Activated gamma-delta T cell treated with Interleukin-2 at 50 U/mL for 16 hours (primary cell): ENCODE measurements at regions not wholly inside any gene's neighbourhood (a gene's known extent, or its start where the extent isn't known, plus 50 kb on each side); places are given as distances from the start of the nearest gene placed in this dataset.
"Not testable (repeated sequence)": the region's sequence is repeated elsewhere in the genome, so short reads cannot be mapped to it uniquely, and the experiment has no call there.

ENCODE experiments used
- DNase-seq: peaks from one replicate; pipeline ENCODE4 v3.0.0-alpha.2; 2020

DNA sequence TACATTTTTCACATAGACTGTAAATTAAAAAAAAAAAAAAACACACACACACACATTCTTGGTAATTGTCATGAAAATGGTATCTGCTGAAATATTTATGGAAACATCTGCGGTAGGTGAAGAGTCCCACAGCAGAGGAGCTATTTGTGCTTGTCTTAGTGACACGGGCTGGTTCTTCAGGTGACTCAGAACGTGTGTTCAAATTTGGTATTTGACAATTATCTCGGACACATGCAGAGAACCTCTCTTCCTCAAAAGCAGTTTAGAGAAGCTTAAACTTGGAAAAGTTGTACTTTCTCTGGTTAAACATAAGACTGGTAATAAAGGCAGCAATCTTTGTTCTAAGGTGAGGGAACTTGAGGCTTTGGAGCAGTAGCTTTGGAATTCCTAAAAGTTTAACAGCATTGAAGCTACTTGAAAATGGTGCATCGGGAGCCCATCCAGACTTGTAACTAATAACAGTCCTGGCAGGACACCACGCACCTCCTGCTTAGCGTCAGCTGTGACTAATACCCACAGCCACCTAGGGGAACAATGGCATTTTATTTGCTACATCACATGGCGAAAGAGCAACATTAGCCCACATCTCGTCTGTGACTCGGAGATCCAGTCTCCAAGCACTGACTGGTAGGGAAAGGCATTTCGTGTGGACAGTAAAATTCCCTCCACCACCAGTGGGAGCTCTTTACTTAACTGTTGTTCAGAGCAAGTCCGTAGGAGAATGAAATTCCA, 1505.1 kb upstream of the SLC10A2 start:
- no peak for DNase-seq

DNA sequence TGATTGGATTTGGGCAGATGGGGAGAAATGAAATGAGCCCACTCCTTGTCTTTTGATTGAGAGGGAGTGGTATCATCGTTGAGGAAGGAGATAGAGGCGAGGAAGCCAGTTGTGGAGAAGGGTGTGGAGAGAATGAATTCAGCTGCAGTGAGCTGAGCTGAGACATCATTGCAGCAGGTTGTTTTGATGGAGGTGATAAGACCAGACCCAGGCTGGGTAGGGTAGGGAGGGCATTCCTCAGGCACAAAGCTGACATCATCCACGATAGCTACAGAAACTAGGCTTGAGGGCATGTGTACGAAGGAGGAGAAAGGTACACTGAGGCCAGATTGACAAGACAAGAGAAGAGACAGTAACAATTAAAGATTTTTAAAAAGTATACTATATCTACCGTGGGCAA, 1500.9 kb upstream of the SLC10A2 start:
- no peak for DNase-seq

DNA sequence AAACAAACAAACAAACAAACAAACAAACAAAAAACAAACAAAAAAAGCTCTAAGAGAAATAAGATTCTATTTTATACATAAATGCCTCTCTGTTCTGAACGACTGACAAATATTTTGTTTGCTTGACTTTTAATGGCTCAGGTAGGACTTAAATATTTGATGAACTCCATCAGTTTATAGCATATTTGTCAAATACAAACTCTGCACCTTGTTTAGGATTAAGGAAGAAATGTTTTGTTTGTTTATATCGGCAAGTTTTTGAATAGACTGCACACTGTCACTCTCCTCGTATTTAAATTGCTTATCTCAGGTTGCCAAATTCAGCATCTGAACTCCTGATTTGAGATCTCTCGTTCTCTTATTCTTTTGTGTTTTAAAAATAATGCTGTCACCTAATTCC, 1499.7 kb upstream of the SLC10A2 start:
- DNase-seq: no peak

DNA sequence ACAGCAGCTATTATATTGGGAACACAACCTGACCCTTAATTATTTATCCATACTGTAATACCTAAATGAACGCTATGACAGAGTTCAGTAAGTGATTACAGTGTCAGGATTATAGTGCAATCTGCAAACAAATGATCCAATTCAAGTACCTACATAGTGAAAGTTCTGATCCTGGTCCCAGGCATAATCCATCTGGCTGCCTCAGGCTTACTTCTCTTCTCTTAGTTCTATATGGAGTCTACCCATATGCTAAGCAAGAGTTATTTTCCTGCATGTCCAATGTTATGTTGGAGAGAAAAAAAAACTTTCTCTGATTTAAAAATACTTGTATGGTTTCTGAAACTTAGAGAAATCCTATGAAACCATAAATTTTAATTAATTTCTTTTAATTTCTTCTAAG, 1487.7 kb upstream of the SLC10A2 start:
- no peak for DNase-seq

DNA sequence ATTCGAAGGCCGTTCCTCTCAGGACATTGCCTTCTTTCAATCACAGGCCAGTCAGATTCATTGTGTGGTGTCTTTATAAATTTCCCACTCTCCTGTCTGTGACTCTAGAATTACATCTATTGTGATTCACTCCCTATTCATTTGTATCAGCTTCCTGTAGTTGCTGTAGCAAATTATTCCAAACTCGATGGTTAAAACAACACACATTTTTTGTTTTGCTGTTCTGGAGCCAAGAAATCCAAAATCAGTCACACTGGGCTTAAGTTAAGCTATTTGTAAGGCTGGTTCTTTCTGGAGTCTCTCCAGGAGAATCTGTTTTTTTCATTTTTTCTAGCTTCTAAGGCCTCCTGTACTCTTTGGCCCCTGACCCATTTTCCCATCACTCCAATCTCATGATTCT, 1487.0 kb upstream of the SLC10A2 start:
- no peak for DNase-seq

DNA sequence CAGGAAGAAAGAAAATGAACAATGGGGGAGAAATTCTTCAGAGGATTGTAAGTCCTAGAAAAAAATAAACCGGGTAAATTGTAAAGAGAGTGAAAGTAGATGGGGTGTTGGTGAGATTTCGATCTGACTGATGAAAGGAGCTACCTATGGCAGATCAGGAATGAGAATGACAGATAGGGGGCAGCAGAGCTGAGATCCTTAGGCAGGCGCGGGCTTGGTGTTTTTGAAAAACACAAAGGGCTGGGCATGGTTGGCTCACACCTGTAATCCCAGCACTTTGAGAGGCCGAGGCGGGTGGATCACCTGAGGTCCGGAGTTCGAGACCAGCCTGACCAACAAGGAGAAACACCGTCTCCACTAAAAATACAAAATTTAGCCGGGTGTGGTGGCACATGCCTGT, 1468.6 kb upstream of the SLC10A2 start:
- no peak for DNase-seq

DNA sequence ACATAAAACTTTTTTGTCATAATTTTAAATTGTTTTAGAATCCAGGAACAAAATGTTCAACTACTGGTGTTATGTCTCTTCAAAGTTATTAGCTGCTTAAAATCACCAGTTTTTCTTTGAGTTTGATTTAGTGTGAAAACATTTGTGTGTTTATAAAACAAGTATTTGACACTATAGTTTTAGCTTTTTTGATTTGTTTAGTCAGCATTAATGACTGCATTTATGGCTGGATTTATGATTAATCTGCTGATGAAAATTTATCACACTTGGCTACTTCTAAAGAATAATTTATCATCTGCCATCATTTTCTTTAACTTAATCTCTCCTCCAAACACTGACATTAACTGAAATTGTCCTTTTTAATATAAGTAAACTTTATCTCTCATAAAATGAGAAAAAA, 1465.9 kb upstream of the SLC10A2 start:
- DNase-seq: no peak

DNA sequence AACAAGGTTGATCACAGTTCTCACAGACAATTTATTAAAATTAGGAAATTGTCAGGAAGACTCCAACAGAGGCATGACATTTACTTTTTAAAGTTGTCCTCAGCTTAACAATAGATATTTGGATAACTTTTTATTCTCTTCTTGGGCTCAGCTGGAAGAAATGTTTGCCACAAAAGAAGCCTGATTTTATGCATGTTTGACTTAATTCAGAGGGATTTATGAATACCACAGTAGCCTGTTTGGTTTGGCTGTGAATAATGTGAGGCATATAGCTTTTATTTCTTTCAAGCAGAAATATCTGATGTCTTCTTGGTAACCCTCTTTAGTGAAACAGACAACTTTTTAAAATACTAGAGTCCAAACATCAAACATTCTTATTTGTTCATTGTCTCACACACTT, 1464.5 kb upstream of the SLC10A2 start:
- DNase-seq: no peak

DNA sequence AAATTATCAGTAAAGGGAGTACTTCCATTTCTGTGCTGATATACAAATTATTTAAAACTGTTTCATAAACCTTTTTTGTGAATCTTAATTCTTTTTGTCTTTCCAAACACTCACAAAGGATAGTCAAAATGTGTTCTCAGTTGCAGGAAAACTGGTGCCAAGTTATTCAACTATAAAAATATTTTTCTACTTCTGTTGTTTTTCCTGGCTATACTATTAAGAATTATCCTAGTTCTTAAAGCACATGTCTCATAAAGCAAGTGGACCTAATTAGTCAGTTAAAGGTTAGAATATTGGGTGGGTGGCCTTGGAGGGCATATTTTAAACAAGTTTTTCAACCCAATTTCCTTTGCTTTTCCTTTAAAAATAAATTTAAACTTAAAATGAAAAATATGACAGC, 1460.3 kb upstream of the SLC10A2 start:
- DNase-seq: no peak

DNA sequence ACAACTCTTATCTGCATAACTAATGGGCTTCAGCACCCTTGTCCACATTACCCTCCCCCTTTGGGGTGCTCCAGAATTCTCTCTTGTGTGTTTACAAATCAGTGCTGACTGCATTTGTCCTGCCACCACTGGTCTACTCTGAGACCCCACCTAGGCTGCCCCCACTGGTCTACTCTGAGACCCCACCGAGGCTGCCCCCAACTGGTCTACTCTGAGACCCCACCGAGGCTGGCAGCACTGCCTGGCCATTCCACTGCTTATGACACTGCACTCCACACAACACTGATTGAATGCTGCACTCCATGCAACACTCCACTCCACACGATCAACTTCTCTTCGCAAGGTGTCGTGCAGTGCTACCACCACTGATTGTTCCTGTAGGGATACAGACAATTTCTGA, 1459.2 kb upstream of the SLC10A2 start:
- no peak for DNase-seq

DNA sequence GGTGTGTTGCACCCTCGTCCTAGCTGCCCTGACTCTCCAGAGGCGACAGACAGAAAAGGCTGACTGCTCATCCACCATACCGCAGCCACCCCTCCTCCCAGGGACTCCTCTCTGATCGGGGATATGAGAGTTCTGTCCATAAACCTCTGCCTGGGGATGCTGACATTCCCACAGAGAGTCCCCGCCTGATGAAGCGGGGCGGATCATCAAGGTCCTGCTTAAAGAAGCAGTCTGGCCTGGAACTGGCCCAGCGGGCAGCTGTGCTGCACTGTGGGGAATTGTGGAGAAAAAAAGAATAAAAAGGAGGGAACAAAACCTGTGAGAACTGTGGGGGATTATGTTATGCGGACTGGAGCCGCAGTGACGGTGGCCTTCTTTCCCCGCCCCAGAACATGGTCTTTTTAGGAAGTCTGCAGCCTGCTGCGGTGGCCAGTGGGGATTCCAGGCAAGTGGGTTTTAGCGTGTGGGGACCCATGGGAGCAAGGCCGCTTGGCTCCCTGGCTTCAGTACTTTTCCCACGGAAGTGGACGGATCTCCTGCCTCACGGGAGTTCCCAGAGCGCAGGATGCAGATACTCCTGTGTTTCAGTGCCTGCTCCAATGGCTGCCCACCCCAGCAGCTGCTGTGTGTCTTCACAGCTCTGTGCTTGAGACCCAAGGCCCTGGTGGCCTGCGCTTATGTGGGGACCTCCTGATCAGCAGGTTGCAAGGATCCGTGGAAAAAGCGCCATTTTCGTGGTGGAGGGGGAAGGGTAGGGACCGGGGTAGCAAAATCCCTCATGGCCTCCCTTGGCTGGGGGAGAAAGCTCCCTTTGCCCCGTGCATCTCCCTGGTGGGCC, 1456.2 kb upstream of the SLC10A2 start:
- no peak for DNase-seq

DNA sequence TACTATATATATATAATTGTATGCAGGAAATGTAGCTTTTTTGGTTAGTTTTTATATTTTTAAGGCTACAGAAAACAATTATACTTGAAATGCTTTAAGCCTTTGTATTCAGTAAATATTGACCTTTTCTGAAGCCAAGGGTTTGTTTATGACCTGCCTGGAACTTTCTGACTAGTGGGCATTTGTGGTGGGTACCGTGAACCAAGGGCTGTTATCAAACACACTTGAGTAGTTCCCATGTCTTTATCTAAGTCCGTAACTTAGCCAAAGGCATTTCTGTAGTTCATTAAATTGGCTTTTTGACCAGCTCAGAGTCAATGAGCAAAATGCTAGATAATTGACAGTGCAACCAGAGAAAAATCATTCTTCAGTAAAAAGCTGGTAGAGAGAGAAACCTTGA, 1444.2 kb upstream of the SLC10A2 start:
- DNase-seq: no peak

DNA sequence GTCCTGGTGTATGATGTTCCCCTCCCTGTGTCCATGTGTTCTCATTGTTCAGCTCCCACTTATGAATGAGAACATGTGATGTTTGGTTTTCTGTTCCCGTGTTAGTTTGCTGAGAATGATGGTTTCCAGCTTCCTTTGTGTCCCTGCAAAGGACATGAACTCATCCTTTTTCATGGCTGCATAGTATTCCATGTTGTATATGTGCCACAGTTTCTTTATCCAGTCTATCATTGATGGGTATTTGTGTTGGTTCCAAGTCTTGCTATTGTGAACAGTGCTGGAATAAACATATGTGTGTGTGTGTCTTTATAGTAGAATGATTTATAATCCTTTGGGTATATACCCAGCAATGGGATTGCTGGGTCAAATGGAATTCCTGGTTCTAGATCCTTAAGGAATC, 1427.3 kb upstream of the SLC10A2 start:
- not testable (repeated sequence) for DNase-seq

DNA sequence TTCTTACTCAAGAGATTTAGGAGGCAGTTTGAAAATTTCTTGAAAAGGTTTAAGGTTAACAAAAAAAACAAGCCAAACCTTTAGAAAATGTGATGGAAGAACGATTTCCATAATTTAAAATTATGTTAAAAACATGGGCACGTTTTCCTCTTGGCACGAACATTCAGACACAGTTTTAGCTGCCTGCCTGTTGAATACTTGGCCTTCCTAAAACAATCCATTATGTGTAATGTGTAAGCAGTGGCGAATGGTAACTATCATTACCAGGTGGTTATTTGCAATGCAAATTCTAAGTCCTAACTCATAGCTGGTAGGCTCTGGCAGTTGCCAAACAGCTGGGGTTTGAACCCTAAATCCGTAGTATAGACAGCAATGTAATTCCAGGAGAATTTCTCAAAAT, 1425.7 kb upstream of the SLC10A2 start:
- DNase-seq: no peak

DNA sequence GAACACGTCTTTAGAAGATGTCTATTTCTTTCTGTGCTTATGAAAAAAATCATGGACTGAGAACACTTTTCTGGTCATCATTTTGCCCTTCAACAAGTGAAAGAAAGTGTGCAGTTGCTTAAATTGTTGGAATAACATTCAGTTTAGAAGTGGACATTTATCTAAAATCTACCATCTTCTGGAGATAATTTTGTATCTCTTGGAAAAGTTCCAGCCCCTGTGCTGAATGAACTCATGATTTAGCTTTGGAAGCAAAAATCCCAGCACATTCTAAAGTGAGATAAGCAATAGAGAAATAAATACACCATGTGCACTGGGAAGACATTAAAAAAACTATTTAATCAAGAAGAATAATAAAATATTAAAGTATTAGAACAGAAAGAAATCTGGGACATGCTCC, 1420.8 kb upstream of the SLC10A2 start:
- DNase-seq: no peak

DNA sequence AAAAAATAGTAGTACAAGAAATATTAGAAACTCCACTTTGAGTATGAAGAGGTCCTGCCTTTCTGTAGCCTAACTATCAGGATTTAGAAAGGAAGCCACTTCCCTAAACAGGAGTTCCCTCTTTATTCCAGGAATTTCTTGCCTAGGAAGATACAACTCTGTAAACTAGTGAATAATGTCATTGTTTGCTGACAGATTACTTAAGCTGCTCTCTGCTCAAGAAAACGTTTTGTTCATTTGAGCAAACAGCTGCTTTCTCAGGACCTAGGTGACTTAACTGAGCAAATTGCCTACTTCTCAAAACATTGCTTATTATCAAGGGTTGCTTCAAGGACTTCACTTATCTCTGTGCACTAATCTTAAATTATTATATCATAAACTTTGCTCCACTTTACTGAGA, 1419.4 kb upstream of the SLC10A2 start:
- no peak for DNase-seq

DNA sequence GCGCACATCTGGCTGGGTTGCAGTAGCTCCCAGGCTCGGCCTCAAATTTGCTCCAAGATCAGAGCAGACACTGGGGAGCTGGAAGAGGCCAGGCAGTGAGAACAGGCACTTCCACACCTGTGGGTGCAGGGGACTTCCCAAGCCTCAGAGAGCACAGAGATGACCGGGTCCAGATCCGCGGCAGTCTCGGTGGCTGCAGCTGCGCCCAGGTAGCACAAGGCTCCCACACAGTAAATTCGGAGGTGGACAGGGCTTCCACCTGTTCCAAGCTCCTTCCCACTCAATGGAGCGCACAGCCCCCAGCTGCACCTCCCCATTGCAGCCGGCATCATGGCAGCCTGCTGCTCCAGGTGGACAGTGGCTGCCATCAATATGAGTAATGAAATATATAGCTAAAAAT, 1417.4 kb upstream of the SLC10A2 start:
- no peak for DNase-seq

DNA sequence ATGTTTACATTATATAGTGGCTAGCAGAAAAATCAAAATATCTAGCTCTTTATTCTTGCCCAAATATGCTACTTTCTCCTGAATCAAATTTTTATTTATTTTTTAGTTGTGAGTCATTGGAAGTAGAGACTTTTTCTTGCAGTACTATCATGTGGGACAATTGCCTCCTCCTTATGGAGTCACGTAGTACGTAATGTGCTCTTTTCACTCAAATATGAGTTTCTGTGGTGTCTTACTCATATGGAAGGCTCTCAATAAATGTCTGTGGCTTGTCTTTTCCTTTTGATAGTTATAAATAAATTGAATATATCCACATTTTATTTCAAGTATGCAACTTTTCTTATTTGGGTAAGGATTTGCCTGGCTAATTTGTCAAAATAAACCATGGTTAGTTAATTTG, 1411.0 kb upstream of the SLC10A2 start:
- no peak for DNase-seq

DNA sequence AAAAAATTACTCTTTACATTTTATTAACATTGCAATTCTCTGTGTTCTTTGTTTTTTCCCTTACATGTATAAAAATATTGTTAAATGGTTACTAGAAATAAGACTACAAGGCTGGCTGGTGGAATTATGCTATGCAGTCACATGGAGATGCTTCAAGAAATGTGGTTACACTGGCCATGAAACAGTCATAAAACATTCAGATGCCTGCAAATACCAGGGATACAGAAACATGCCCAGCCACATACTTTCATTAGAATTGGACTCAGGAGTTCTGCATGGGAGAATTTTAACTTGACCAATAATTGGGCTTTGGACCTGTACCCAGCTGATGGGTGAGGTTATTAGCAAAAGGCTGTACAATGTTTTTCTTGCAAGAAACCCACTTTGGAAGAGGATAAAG, 1407.7 kb upstream of the SLC10A2 start:
- no peak for DNase-seq

DNA sequence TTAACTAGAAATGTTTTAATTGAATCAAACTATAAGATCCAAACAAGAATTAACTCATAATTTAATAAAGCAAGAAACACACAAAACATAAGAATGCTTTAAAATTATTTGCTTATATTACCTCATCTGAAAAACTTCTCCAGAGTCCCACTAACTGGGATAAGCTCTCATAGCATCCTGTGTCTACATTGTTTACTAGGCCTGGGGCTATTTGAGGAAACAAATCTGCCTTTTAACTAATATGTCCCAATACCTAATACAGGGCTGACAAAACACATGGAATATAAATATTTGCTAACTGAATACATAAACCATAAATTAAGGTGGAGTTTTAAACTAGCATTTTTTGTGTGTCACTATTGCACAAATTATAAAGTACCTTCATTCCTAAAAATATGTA, 1399.8 kb upstream of the SLC10A2 start:
- DNase-seq: no peak

DNA sequence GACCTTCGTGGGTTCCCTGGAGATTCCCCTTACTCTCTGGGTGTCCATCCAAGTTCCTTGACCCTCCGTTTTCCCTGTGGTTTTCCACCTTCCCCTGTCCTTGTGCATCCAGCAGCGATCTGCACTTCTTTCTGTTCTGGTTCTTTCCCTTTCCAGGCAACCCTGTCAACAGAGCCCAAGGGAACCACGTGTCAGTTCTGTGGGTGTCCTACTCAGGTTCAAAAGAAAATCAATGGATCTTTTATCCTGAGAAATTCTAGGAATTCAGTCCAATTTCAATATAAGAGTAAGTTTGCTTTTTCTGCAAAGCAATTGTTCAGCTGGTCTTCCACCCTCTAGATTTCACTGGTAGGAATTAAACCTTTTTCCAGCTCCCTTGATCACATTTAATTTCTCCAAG, 1394.8 kb upstream of the SLC10A2 start:
- no peak for DNase-seq

DNA sequence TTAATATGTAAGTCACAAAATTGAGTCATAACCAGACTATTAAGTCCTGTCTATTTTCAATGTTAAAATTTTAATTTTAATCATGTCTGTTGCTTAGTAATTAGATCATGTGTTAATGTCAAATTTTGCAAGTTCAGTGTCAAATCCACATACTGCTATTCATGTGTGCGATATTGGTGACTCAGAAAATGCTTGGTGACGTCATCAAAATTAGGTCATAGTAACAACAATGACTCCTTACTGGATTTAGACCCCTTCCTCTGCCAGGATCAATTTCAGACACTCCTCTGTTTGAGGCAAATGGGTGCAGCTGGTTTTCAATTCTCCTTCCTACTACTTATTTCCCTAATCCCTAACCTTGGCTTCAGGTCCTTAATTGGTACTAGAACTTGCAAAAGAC, 1394.3 kb upstream of the SLC10A2 start:
- no peak for DNase-seq

DNA sequence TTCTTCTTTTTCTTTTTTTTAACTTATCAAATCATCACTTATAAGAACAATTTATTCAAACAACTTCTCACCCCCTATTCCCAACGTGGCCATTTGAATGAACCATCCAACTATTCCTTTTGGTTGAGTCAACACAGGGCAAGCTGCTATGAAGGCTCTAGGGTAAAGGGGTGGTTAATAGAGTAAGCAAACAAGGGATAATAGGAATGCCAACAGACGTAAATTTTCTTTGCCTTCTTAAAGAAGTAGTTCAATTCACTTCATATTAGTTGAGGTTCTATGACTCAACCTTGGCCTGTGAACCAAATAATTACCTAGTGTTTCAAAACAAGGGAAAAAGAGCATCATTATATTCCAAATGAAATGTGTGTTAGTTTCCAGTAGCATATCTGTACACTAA, 1383.8 kb upstream of the SLC10A2 start:
- no peak for DNase-seq

DNA sequence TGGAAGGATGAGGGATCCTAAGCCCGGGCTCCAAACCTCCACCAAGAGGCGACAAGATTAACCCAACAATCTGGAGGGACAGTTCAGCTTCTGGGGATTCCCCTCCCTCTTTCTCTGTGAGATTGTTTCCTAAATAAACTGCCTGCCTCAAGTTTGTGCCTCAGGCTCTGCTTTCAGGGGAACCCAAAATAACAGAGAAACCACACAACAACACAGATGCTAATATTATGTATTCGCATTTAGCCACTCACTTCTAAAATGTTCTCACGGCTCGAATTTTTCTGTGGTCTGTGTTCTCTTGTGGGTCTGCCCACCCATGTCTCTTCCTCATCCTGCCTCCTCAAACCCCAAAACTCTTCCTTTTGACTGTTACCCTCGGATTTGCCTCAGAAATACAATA, 1381.1 kb upstream of the SLC10A2 start:
- DNase-seq: no peak

DNA sequence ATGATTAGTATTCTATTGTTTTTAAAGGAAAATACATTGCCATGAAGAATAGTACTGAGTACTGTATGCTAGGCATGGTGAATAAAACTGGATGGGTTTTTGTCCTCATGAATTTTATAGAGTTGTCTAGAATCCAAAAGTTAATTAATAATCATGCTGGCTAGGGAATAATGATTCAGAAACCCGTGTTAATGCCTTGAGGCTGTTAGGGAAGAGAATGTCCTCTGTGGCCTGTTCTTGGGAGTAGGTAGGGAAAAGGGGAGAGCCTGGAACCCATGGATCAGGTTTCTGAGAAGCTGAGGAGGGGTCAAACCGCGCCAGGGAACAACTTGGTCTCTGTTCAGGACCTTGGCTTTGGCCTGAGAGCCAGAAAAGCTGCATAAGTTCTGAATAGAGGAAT, 1376.3 kb upstream of the SLC10A2 start:
- DNase-seq: no peak
